HS-27A (cell line): ENCODE measurements at regions not wholly inside any gene's neighbourhood (a gene's known extent, or its start where the extent isn't known, plus 50 kb on each side); places are given as distances from the start of the nearest gene placed in this dataset.
A peak's percentile ranks its signal among the peaks of the same experiment; 100 is the strongest.
"Not testable (repeated sequence)": the region's sequence is repeated elsewhere in the genome, so short reads cannot be mapped to it uniquely, and the experiment has no call there.

ENCODE experiments used
- DNase-seq: peaks from one replicate; pipeline ENCODE4 v3.0.0-alpha.2; 2012; ENCODE audit warnings: low read depth, missing footprints

DNA sequence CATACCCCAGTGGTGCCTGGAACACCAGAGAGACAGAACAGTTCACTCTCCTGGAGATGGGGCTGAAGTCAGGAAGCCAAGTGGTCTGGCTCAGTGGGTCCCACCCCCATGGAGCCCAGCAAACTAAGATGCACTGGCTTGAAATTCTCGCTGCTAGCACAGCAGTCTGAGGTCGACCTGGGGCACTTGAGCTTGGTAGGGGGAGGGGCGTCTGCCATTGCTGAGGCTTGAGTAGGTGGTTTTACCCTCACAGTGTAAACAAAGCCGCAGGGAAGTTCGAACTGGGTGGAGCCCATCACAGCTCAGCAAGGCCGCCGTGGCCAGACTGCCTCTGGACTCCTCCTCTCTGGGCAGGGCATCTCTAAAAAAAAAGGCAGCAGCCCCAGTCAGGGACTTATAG is 272.0 kb downstream of the KLF13 start:
- no peak for DNase-seq

DNA sequence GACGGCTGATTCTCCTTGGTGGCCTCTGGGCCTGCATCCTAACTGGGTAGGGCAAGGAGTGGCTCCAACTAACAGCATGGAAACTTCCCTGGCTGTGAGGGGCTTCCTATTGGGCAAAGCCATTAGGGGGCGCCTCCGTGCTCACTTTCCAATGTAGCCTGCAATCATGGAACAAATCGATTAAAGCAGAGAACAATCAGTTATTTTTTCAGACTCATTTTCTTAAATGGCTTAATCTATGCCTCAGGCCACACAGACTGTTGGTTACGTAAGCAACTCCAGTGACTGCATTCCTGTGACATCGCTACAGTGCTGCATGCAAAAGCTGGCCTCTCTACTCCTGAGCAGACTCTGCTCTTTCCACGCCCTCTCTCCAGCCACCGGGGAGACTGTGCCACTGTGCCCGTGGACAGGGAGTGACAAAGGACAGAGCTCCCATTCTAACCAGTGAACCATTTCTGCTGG is 278.9 kb downstream of the KLF13 start:
- DNase-seq, result no peak

DNA sequence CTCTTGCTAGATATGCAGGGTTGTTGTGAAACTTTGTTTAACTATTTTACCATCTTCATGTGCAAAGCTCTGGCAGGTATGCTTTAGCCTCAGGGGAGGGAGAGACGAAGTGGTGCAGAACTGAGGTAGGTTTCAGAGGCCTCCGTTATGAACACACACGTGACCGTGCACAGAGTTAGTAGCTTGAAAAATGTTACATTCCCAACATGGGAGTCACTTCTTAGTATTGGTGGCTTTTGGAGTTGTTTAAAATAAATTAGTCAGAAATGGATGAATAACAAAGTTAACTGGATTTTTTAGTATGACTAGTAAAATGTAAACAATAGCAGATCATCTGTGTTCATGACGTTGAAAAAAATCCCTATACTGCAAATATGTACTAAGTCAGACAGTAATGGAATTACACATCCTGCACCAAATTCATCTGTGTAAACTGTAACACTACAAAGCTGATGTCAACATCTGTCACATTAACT is 279.6 kb downstream of the KLF13 start:
- DNase-seq, result peak; percentile 23

DNA sequence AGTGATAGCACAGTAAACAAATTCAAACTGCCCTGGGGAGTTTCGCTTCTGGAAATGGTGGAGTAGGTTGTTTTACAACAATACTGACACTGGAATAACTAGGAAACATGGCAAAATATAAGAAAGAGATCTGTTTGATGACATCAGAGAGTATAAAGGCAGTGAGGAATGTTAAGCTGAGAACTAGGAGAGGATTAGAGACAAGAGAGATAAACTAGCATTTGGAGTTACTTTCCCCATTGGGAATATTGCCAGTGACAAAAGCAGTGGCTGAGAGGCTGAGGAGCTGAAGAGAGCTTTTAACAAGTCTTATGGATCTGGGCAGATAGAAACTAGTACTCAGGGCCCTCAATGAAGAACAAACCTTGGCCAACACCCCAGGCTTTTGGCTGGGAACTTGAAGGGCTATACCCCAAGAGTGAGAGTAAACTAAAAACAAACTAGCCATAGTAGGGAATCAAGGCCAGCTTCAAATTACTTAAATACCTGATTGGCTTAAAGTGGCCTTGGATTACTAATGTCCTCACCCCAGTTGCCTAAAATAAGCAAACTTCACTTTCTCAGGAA is 280.4 kb downstream of the KLF13 start:
- DNase-seq, result no peak

DNA sequence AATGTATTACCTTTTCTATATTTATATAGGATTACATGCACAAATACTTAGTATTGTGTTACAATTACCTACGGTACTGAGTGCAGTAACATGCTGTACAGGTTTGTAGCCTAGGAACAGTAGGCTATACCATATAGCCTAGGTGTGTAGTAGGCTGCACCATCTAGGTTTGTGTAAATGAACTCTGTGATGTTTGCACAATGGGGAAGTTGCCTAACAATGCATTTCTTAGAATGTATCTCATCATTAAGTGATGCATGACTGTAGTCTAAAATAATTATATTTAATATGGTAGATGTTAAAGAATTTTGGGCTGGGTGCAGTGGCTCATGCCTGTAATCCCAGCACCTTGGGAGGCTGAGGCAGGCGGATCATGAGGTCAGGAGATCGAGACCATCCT is 281.0 kb downstream of the KLF13 start:
- DNase-seq, result no peak

DNA sequence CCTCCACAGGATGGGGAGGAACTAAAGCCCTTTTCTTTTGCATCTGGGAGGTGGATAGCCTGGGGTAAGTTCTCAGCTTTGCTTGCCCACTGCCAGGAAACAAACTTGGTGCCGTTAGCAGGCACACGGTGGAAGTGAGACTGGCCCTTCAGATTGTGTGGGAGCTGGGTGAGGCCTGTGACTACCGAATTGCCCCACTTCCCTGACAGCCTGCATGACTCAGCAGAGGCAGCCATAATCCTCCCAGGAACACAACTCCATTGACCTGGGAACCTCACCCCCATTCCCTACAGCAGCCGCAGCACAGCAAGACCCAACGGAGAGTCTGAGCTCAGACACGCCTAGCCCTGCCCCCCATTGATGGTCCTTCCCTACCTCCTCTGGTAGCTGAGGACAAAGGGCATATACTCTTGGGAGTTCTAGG is 282.6 kb downstream of the KLF13 start:
- no peak for DNase-seq

DNA sequence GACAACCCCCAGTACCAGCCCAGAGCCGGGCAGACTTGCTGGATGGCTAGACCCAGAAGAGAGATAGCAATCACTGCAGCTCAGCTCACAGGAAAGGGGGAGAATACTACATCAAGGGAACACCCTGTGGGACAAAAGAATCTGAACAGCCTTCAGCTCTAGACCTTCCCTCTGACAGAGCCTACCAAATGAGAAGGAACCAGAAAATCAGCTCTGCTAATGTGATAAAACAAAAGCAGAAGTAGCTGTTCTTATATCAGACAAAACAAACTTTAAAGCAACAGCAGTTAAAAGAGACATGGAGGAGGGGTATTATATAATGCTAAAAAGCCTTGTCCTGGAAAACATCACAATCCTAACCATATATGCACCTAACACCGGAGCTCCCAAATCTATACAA is 283.3 kb downstream of the KLF13 start:
- no peak for DNase-seq

DNA sequence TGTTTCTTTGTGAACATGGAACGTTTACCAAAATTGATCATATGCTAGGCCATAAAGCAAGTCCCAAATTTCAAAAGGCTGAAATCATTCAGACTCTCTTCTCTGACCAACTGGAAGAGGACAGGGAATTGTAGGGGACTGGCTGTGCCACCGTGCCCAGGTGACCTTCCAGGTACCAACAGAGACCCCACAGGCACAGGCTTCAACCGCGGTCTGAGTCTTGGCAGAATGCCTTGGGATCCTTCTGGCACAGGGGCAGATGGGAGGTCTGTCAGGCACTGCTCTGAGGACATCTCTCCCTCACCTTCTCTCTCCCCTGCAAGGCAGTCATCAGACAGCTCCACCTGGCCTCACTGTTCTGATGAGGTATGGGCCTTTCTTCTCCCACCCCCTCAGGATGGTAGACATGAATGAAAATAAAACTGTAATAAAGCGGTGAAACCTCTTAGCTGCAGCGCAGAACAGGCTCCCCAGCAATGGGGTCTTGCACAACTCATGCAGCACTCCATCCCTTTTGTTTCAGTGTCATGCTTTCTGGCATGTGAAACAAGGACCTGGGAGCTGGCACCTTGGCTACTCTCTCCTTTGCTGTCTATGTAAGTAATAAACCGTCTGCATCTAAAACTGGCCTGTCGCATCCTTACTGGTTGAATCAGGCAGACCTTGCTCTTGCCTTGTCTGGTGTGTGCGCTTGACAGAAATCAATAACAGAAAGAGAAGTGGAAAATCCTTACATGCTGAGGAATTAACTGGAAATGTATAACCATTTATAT is 289.2 kb downstream of the KLF13 start:
- no peak for DNase-seq

DNA sequence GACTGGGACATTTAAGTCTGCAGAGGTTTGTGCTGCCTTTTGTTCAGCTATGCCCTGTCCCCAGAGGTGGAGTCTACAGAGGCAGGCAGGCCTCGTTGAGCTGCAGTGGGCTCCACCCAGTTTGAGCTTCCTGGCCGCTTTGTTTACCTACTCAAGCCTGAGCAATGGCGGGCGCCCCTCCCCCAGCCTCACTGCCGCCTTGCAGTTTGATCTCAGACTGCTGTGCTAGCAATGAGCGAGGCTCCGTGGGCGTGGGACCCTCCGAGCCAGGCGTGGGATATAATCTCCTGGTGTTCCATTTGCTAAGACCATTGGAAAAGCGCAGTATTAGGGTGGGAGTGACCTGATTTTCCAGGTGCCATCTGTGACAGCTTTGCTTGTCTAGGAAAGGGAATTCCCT is 296.7 kb downstream of the KLF13 start:
- DNase-seq, result not testable (repeated sequence)

DNA sequence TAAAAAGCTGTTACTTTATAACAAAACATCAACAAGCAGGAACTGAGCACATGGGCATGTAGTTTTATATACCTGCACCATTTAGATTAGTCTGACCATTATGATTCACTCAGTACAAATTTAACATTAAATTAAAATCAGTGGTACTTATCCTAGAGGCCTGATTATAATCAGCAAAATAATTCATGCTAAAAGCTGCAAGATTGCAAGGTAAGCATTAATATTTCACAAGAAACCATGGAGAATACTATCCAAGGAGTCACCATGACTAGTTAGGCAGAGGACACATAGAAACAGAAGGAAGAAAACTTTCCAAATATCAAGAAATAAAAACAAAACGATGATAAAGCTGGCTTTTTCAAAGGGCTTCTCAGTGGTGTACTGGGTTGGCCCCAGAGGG is 297.5 kb downstream of the KLF13 start:
- not testable (repeated sequence) for DNase-seq

DNA sequence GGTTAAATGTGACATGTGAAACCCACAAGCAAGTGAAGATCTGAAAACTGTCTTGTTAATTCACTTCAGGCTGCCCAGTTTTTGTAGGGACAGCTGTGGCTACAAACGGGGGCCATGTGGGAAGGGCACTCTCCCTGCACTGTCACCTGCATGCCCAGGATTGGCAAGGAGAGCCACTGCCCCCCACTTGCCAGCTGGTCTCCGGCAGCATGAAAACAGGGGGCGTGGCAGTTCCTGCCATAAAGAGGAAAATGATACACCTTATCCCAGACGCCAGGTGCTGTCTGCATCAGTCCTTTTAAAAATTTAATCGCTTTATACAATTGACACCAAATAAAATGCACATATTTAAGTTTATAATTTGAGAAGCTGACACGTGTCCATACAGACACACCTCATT is 309.1 kb downstream of the KLF13 start:
- DNase-seq, result not testable (repeated sequence)

DNA sequence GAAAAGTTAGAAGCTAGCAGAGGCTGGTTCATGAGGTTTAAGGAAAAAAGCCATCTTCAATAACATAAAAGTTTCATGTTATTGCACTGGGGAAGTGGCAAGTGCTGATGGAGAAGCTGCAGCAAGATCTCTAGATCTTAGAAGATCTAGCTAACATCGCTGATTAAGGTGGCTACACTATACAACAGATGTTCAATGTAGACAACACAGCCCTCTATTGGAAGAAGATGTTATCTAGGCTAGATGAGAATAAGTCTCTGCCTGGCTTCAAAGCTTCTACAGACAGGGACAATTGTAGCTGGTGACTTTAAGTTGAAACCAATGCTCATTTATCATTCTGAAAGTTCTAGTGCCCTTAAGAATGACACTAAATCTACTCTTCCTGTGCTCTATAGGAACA is 310.3 kb downstream of the KLF13 start:
- DNase-seq, result not testable (repeated sequence)

DNA sequence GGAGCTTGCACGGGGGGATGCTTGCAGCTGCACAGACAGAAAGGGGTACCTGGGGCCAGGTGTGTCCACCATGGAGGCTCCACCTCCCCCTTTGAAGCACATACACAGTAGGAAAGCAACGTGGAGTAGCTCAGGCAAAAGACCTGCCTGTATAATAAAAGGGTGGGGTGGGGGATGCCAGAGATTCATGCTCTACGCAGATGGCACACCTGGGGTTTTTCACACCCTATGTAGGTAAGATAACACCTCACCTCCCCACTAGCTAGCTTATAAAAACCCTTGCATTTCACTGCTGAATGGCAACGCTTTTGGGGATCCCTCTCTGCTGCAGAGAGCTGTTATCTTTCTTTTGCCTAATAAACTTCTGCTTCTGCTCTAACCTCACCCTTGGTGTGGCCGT is 317.3 kb downstream of the KLF13 start:
- DNase-seq, result not testable (repeated sequence)

DNA sequence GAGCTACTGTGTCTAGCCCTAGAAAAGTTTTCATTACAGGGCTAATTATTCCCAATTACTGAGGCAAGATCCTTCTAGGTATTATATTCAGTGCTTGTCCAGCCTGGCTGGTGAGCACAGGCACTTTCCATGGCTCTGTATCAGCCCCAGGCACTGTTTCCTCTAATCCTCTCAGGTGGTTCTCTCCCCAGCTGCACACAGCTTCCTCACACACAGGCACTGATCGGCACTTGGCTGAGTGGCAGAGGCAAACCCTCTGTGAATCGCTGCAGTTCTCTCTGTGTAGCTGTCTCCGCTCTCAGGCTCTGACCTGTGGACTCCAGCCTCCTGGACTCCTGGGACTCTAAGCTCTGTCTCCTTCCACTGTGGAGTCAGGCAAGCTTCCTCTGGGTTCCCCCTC is 318.1 kb downstream of the KLF13 start:
- not testable (repeated sequence) for DNase-seq

DNA sequence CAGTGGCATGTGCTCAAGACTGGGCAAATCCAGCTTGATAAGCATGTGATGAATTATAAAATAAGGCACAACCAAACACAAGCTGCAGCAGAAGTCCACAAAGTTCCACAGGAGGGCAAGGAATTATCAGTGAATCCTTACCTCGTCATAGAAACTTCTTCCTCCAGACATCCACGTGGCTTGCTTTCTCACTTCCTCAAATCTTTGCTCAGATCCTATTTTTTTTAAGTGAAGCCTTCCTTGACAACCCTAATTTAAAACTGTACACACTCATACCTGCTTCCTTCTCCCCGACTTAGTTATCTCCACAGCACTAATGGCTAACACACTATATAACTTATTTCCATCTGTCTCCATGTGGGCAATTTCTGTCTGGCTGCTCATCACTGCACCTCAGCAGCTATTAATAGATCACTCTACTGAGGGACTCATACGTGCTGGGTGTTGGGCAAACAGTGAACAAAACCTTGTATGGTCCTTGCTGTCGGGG is 320.7 kb downstream of the KLF13 start:
- DNase-seq, result not testable (repeated sequence)

DNA sequence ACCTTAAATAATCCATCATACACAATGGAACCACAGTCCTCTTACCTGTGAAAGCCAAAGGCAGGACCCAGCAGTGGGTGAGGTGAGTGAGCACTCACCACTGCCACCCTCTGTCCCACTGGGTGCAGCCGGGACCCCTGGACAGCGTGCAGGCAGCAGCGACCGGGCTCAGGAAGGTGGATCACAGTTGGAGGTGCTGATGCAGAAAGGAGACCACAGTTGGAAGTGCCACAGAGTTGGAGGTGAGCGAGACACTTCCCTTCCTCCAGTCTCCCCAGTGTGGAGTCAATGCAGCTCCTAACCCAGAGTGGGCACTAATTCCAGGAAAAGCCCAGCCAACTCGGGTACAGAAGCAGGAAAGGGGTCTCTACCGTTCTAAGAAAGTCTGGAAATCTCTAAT is 323.0 kb downstream of the KLF13 start:
- DNase-seq, result not testable (repeated sequence)

DNA sequence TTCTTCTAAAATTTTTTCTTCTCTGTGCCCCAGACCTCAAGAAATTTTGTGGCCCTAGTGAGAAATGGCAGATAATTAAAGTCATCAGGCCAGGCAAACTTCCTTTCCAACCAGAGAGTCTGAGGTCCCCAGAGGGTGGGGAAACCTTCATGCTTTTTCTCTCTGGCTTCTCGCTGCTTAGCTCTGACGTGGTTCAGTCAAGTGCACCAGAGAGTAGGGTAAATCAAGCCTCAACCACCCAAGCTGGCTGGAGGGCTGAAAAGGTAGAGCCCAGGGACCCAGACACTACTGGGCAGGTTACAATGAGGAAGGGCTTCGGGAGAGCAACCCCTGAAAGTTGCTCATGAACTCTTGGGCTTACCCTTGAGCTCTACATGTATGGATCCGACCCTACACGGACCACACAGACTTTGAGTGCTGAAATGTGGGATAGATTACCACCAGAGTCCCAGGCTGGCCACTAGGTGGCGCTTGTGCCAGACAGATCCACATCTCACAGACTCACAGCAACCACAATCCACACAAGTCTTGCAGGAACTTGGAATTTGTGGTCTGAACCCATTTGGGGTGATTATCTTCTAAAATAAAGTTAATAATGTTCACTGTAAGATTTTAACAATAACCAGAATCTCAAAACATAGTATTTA is 323.5 kb downstream of the KLF13 start:
- not testable (repeated sequence) for DNase-seq

DNA sequence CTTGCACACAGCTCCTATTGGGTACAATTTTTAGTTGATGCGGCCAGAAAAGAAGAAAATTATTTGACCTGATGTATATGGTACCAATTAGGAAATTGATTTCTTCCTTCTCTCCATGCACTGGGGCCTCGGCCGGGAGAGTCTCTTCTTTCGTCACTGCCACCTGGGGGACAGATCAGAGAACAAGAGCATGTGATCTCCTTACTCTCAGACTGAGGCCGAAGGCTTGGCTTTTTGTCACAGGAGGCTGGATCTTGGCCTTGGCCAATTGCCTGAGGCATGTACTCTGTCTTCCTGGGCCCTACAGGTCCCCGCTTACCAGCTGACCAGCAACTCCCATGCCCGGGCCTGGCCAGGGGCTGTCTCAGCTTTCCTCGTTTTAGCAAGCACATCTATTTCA is 330.3 kb downstream of the KLF13 start:
- not testable (repeated sequence) for DNase-seq

DNA sequence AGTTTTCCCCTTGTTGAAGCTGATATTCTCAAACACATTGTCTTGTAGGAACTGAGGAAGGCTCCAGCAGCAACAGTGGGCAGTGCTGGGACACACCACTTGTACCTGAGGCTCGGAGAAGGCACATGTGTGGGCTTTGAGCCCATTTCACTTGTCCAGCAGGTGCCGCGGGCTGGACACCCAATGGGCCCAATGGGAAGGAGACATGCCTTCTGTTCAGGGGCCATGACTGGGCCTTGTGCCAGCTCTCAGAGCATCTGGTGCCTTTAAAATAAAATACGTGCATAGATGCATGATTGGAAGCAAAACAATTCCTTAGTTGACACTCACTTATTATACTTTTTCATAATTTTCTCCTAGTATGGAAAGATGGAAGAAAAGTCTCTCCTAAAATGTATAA is 334.2 kb downstream of the KLF13 start:
- DNase-seq, result no peak

DNA sequence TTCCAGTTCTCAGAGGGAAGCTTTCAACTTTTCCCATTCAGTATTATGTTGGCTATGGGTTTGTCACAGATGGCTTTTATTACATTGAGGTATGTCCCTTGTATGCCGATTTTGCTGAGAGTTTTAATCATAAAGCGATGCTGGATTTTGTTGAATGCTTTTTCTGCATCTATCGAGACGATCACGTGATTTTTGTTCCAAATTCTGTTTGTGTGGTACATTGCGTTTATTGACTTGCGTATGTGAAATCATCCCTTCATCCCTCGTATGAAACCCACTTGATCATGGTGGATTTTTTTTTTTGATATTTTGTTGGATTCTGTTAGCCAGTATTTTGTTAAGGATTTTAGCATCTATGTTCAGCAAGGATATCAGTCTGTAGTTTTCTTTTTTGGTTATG is 339.1 kb downstream of the KLF13 start:
- not testable (repeated sequence) for DNase-seq

DNA sequence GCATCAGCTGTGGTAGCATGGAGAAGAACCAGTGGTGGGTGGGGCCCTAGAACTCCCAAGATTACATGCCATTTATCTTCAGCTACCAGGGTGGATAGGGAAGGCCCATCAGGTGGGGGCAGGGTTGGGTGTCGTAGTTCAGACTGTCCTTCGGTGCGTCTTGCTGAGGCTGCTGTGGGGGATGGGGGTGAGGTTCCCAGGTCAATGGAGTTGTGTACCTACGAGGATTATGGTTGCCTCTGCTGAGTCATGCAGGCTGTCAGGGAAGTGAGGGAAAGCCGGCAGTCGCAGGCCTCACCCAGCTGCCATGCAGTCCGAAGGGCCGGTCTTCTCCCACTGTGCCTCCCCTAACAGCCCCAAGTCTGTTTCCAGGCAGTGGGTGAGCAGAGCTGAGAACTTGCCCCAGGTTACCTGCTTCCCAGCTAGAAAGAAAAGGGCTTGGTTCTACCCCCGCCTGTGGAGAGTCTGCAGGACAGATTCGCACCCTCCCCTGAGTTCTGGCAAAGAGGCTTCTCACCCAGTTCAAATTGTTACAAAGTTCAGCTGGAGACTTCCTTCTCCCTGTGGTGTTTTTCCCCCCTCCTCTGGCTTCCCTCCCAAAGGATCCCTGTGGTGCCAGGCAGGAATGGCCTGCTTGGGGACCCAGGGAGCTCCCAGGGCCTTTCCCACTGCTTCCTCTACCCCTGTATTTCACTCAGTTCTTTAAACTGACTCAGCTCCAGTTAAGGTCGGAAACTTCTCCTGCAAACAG is 342.7 kb downstream of the KLF13 start:
- DNase-seq, result not testable (repeated sequence)

DNA sequence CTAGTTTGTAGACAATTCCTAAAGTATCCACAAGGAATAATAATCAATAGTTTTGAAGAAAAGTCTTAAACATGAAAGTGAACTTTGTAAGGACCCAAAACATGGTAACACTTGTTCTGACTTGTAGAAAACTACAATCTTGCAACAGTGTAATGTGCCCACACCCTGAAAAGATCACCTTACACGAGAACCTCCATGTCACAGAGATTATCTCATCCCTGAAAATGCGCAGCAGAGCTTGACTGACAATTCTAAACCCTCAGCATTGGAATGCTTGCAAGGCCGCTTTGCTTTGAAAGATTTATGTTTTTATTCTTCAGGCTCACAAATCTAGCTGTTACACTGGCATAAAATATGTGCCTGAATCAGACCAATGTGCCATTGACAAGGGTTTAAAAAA is 346.6 kb downstream of the KLF13 start:
- DNase-seq, result not testable (repeated sequence)
